ENCODE measurements at regions not wholly inside any gene's neighbourhood (a gene's known extent, or its start where the extent isn't known, plus 50 kb on each side); places are given as distances from the start of the nearest gene placed in this dataset.
"Not testable (repeated sequence)": the region's sequence is repeated elsewhere in the genome, so short reads cannot be mapped to it uniquely, and the experiment has no call there.

DNA sequence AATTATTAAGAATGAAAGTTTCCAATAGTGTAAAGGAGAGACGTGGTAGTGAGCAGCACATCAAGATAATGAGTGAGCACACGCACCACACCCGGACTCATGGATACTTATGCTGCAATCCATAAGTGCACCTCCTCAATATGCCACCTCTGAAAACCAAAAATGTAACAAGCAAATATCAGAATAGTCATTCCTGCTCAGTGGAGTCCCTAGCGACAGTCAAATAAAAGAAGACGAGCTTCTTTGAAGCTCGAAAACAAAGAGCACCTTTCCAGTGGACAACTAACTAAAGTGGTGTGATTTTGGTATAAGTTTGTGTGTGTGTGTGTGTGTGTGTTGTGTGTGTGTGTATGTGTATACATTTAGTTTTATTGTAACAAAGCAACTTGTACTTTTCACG is 241.3 kb downstream of the DEPDC1B start:
- no peaks in the 10 kb centered on the region for H3K4me1 Mint-ChIP-seq (ENCODE audit: low read depth)
- no peak overlapping the region for H3K27ac Mint-ChIP-seq
- ATAC-seq (ENCODE audit: poor library complexity) (no peak), DNase-seq (no peak)
- Histone ChIP-seq H3K36me3 (ENCODE audit: insufficient read depth, low read length) (no peaks in the 10 kb centered on the region), H3K4me3 (ENCODE audit: low read length) (no peak overlapping the region), H3K9me3 (ENCODE audit: control insufficient read depth in 1 of 2, insufficient read depth in 1 of 2, low read length in 2 of 2) (no peaks in the 10 kb centered on the region), H3K27ac (ENCODE audit: low read depth in 1 of 2, low read length in 2 of 2) (no peak overlapping the region), H3K27me3 (ENCODE audit: control insufficient read depth in 1 of 2, insufficient read depth in 2 of 2, low read length in 2 of 2) (no peaks in the 10 kb centered on the region), H3K4me1 (ENCODE audit: insufficient read depth, low read length) (no peaks in the 10 kb centered on the region)
- ChIA-PET POLR2A (no interaction called here), CTCF (no interaction called here)
- intact Hi-C loops (cut with DNase I, micrococcal nuclease), result no loop called here
- peaks cover 4% of the 10 kb centered on the region for H3K9me3 Mint-ChIP-seq
- H3K36me3 Mint-ChIP-seq (ENCODE audit: low read depth), result no peaks in the 10 kb centered on the region
- no peak overlapping the region for H3K4me3 Mint-ChIP-seq
- TF ChIP-seq, protein P1, sequence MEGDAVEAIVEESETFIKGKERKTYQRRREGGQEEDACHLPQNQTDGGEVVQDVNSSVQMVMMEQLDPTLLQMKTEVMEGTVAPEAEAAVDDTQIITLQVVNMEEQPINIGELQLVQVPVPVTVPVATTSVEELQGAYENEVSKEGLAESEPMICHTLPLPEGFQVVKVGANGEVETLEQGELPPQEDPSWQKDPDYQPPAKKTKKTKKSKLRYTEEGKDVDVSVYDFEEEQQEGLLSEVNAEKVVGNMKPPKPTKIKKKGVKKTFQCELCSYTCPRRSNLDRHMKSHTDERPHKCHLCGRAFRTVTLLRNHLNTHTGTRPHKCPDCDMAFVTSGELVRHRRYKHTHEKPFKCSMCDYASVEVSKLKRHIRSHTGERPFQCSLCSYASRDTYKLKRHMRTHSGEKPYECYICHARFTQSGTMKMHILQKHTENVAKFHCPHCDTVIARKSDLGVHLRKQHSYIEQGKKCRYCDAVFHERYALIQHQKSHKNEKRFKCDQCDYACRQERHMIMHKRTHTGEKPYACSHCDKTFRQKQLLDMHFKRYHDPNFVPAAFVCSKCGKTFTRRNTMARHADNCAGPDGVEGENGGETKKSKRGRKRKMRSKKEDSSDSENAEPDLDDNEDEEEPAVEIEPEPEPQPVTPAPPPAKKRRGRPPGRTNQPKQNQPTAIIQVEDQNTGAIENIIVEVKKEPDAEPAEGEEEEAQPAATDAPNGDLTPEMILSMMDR (IDR thresholded peaks at IDR 0.05), result no peak
- no peaks in the 10 kb centered on the region for H3K27me3 Mint-ChIP-seq

DNA sequence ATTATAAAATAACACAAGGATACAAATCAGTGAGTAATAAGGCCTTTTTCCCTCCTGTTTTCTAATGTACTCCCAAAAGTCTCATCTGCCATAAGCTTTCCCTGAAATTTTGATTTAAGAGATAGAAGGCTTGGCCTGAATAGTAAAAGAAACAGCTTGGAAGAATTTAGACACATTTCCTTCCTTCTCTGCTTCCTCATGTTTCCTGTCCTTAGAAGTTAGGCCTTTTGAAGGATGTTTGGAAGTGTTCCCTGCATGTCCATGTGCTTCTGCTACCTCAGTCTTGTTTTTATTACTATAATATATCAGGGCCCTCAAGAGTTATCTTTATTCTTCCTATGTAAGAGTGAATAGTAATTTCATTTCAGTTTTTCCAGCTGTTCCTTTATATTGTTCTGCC is 242.7 kb downstream of the DEPDC1B start:
- Histone ChIP-seq H3K4me1 (ENCODE audit: insufficient read depth, low read length) (no peaks in the 10 kb centered on the region), H3K9me3 (ENCODE audit: control insufficient read depth in 1 of 2, insufficient read depth in 1 of 2, low read length in 2 of 2) (no peaks in the 10 kb centered on the region), H3K4me3 (ENCODE audit: low read length) (no peak overlapping the region), H3K27me3 (ENCODE audit: control insufficient read depth in 1 of 2, insufficient read depth in 2 of 2, low read length in 2 of 2) (no peaks in the 10 kb centered on the region), H3K36me3 (ENCODE audit: insufficient read depth, low read length) (no peaks in the 10 kb centered on the region), H3K27ac (ENCODE audit: low read depth in 1 of 2, low read length in 2 of 2) (no peak overlapping the region)
- ChIA-PET POLR2A (no interaction called here), CTCF (no interaction called here)
- Mint-ChIP-seq H3K4me1 (ENCODE audit: low read depth) (no peaks in the 10 kb centered on the region), H3K27ac (no peak overlapping the region), H3K4me3 (no peak overlapping the region), H3K9me3 (no peaks in the 10 kb centered on the region), H3K27me3 (no peaks in the 10 kb centered on the region), H3K36me3 (ENCODE audit: low read depth) (no peaks in the 10 kb centered on the region)
- intact Hi-C loops (cut with DNase I, micrococcal nuclease), result no loop called here
- ATAC-seq (ENCODE audit: poor library complexity) (no peak), DNase-seq (no peak)
- TF ChIP-seq, protein P1 (IDR thresholded peaks at IDR 0.05), result no peak

DNA sequence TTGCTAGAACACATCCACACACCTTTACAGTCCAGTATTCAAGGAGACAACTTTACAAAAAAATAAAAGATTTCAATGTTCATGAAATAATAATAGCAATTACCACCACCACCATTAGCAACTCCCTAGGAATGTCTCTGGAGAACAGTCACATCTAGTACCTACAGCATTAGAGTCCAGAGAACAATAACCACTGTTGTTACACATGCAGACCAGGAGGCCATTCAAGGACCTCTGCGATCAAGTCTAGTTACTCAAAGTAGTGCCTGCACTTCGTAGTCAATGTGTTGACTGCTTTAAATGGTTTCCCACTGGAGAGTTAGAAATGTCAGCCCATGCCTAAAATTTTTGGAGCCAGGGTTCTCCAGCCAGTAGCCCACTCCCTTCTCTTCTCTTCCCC is 244.4 kb downstream of the DEPDC1B start:
- no peaks in the 10 kb centered on the region for H3K27me3 Mint-ChIP-seq
- no peaks in the 10 kb centered on the region for H3K9me3 Mint-ChIP-seq
- no peaks in the 10 kb centered on the region for H3K36me3 Mint-ChIP-seq (ENCODE audit: low read depth)
- no peaks in the 10 kb centered on the region for H3K4me1 Mint-ChIP-seq (ENCODE audit: low read depth)
- no peak for ATAC-seq (ENCODE audit: poor library complexity)
- DNase-seq, result no peak
- H3K9me3 ChIP-seq (ENCODE audit: control insufficient read depth in 1 of 2, insufficient read depth in 1 of 2, low read length in 2 of 2), result no peaks in the 10 kb centered on the region
- no peak overlapping the region for H3K27ac Mint-ChIP-seq
- H3K4me3 ChIP-seq (ENCODE audit: low read length), result no peak overlapping the region
- no peaks in the 10 kb centered on the region for H3K27me3 ChIP-seq (ENCODE audit: control insufficient read depth in 1 of 2, insufficient read depth in 2 of 2, low read length in 2 of 2)
- no peaks in the 10 kb centered on the region for H3K4me1 ChIP-seq (ENCODE audit: insufficient read depth, low read length)
- no peaks in the 10 kb centered on the region for H3K36me3 ChIP-seq (ENCODE audit: insufficient read depth, low read length)
- TF ChIP-seq, protein P1 (IDR thresholded peaks at IDR 0.05), result no peak
- ChIA-PET CTCF (no interaction called here), POLR2A (no interaction called here)
- no peak overlapping the region for H3K4me3 Mint-ChIP-seq
- no peak overlapping the region for H3K27ac ChIP-seq (ENCODE audit: low read depth in 1 of 2, low read length in 2 of 2)
- intact Hi-C loops (cut with DNase I, micrococcal nuclease), result no loop called here

DNA sequence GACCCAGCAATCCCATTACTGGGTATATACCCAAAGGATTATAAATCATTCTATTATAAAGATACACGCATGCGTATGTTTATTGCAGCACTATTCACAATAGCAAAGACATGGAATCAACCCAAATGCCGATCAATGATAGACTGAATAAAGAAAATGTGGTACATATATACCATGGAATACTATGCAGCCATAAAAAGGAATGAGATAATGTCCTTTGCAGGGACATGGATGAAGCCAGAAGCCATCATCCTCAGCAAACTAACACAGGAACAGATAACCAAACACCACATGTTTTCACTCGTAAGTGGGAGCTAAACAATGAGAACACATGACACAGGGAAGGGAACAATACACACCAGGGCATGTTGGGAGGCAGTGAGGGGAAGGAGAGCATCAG is 245.7 kb downstream of the DEPDC1B start:
- intact Hi-C loops (cut with DNase I, micrococcal nuclease); H3K4me1 ChIP-seq (ENCODE audit: insufficient read depth, low read length); H3K27ac ChIP-seq (ENCODE audit: low read depth in 1 of 2, low read length in 2 of 2); H3K9me3 ChIP-seq (ENCODE audit: control insufficient read depth in 1 of 2, insufficient read depth in 1 of 2, low read length in 2 of 2); DNase-seq; ATAC-seq (ENCODE audit: poor library complexity); H3K9me3 Mint-ChIP-seq; CTCF ChIA-PET; H3K4me1 Mint-ChIP-seq (ENCODE audit: low read depth); H3K27ac Mint-ChIP-seq; H3K4me3 Mint-ChIP-seq; H3K27me3 ChIP-seq (ENCODE audit: control insufficient read depth in 1 of 2, insufficient read depth in 2 of 2, low read length in 2 of 2); H3K36me3 ChIP-seq (ENCODE audit: insufficient read depth, low read length); H3K27me3 Mint-ChIP-seq; H3K4me3 ChIP-seq (ENCODE audit: low read length); H3K36me3 Mint-ChIP-seq (ENCODE audit: low read depth); POLR2A ChIA-PET: not testable (repeated sequence)
